GM12892 (cell line): ENCODE measurements at regions not wholly inside any gene's neighbourhood (a gene's known extent, or its start where the extent isn't known, plus 50 kb on each side); places are given as distances from the start of the nearest gene placed in this dataset.

Experiments
- POLR2A ChIP-seq: IDR thresholded peaks from 2 replicates; pipeline ENCODE4 v1.6.1; 2011; ENCODE audit warnings: low read depth, low read length, control low read depth
- POLR2AphosphoS5 ChIP-seq: IDR thresholded peaks from 2 replicates; pipeline ENCODE4 v1.6.1; 2011; ENCODE audit warnings: low read depth, low read length, control low read depth
- TAF1 ChIP-seq: IDR thresholded peaks from 2 replicates; pipeline ENCODE4 v1.6.1; 2011; ENCODE audit warnings: low read depth, mild to moderate bottlenecking, control low read depth, low read length, borderline replicate concordance

DNA sequence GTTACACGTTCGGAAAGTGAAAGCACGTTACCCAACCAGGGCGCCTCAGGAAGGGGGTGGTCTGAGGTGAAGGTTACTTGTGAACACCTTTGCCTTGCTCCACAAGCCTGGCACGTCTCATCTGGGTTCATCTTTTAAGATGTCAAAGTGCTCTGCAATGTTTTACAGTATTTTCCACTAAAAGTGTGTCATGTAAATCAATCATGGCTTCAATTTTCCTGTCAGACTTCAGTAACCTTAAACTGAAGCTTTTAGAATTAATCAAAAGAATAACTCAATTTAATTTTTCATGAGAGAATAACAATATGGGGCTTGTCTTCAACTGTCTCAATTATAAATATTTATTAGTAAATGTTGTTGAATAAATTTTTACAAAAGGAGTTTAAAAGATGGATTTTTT is 93.3 kb upstream of the FANCL start:
- no peak for TF ChIP-seq TAF1
- TF ChIP-seq POLR2A = no peak
- TF ChIP-seq POLR2AphosphoS5 = no peak
